ENCODE measurements at regions not wholly inside any gene's neighbourhood (a gene's known extent, or its start where the extent isn't known, plus 50 kb on each side); places are given as distances from the start of the nearest gene placed in this dataset.

GRCh38 chr6:43989581-43990146, 137.6 kb downstream of the MRPL14 start:
- peaks cover 0 to 15% (median 5%) of the 10 kb centered on the region in 3 donors for H3K4me1 ChIP-seq
- peaks cover 0 to 16% (median 0%) of the 10 kb centered on the region in 4 donors for H3K27me3 ChIP-seq
- intact Hi-C loops (cut with DNase I), result no loop called here
- H3K36me3 ChIP-seq, result no peaks in the 10 kb centered on the region
- no peak for TF ChIP-seq CTCF (IDR thresholded peaks at IDR 0.05)
- no peak for TF ChIP-seq POLR2A (IDR thresholded peaks at IDR 0.05)
- H3K4me3 ChIP-seq, result no peak overlapping the region
- H3K27ac ChIP-seq, result no peak overlapping the region
- DNase-seq, result no peak
- WGBS, 2 donors, result 100% methylated on average over 4 of the region's 10 CpGs; no CpG with 5 or more reads in 1 of the 2 donors
- H3K9me3 ChIP-seq, result no peaks in the 10 kb centered on the region

- no peak for DNase-seq
- intact Hi-C loops (cut with DNase I), result no loop called here
- Histone ChIP-seq H3K36me3 (no peaks in the 10 kb centered on the region), H3K27ac (no peak overlapping the region), H3K4me3 (no peak overlapping the region), H3K27me3 (peaks cover 0 to 16% (median 0%) of the 10 kb centered on the region in 4 donors), H3K4me1 (peaks cover 0 to 15% (median 5%) of the 10 kb centered on the region in 3 donors), H3K9me3 (no peaks in the 10 kb centered on the region)
- WGBS, 2 donors, result 85 to 87% methylated on average over 3 of the region's 3 CpGs
- TF ChIP-seq CTCF (IDR thresholded peaks at IDR 0.05), result no peak
- no peak for TF ChIP-seq POLR2A (IDR thresholded peaks at IDR 0.05)
These were observed 138.5 kb downstream of the MRPL14 start for GRCh38 chr6:43988801-43989200.

- WGBS, 2 donors, result 80 to 98% methylated on average over 5 to 6 of the region's 7 CpGs
- no peaks in the 10 kb centered on the region for H3K36me3 ChIP-seq
- no peak overlapping the region for H3K27ac ChIP-seq
- intact Hi-C loops (cut with DNase I), result no loop called here
- no peak overlapping the region for H3K4me3 ChIP-seq
- TF ChIP-seq CTCF (IDR thresholded peaks at IDR 0.05) (no peak), POLR2A (IDR thresholded peaks at IDR 0.05) (no peak)
- peaks cover 0 to 16% (median 0%) of the 10 kb centered on the region in 4 donors for H3K27me3 ChIP-seq
- DNase-seq, result no peak
- H3K4me1 ChIP-seq, result peaks cover 0 to 15% (median 5%) of the 10 kb centered on the region in 3 donors
- no peaks in the 10 kb centered on the region for H3K9me3 ChIP-seq
These were observed 139.3 kb downstream of the MRPL14 start for GRCh38 chr6:43987838-43988439.

GRCh38 chr6:43986177-43986825, 141.0 kb downstream of the MRPL14 start:
- no peak overlapping the region for H3K4me3 ChIP-seq
- WGBS, 2 donors, result 96% methylated on average over 4 of the region's 7 CpGs; no CpG with 5 or more reads in 1 of the 2 donors
- intact Hi-C loops (cut with DNase I), result no loop called here
- no peaks in the 10 kb centered on the region for H3K9me3 ChIP-seq
- TF ChIP-seq POLR2A (IDR thresholded peaks at IDR 0.05) (no peak), CTCF (IDR thresholded peaks at IDR 0.05) (no peak)
- H3K27ac ChIP-seq, result no peak overlapping the region
- no peaks in the 10 kb centered on the region for H3K36me3 ChIP-seq
- DNase-seq, result no peak
- H3K27me3 ChIP-seq, result peaks cover 0 to 16% (median 0%) of the 10 kb centered on the region in 4 donors
- H3K4me1 ChIP-seq, result peaks cover 0 to 14% (median 5%) of the 10 kb centered on the region in 3 donors

GRCh38 chr6:43985329-43985728, 141.9 kb downstream of the MRPL14 start:
- Histone ChIP-seq H3K27ac (no peak overlapping the region), H3K4me3 (no peak overlapping the region), H3K9me3 (no peaks in the 10 kb centered on the region), H3K4me1 (peaks cover 0 to 5% (median 0%) of the 10 kb centered on the region in 3 donors), H3K36me3 (no peaks in the 10 kb centered on the region), H3K27me3 (peaks cover 0 to 20% (median 0%) of the 10 kb centered on the region in 4 donors)
- TF ChIP-seq POLR2A (IDR thresholded peaks at IDR 0.05) (no peak), CTCF (IDR thresholded peaks at IDR 0.05) (no peak)
- no peak for DNase-seq
- intact Hi-C loops (cut with DNase I), result no loop called here
- WGBS, 2 donors, result 100% methylated on average over 1 to 2 of the region's 2 CpGs

All from esophagus squamous epithelium (tissue), 5 donors.